ENCODE measurements at regions not wholly inside any gene's neighbourhood (a gene's known extent, or its start where the extent isn't known, plus 50 kb on each side); places are given as distances from the start of the nearest gene placed in this dataset.

- Histone ChIP-seq H3K36me3 (ENCODE audit: control insufficient read depth, insufficient read depth, low read length, severe bottlenecking) (no peaks in the 10 kb centered on the region), H3K4me1 (ENCODE audit: control insufficient read depth, insufficient read depth, low read length) (peaks cover 5% of the 10 kb centered on the region), H3K4me3 (ENCODE audit: low read length) (no peak overlapping the region), H3K27me3 (replicated peaks; ENCODE audit: control insufficient read depth, insufficient read depth, low read length) (no peaks in the 10 kb centered on the region), H3K9me3 (ENCODE audit: control insufficient read depth, low read length) (no peaks in the 10 kb centered on the region), H3K9ac (ENCODE audit: low read length) (no peak overlapping the region)
- DNase-seq (ENCODE audit: low read depth) = no peak
These were observed 1277.2 kb upstream of the FLRT2 start for GRCh38 chr14:84252706-84253105.

- Histone ChIP-seq H3K4me1 (ENCODE audit: control insufficient read depth, insufficient read depth, low read length) (peaks cover 5% of the 10 kb centered on the region), H3K4me3 (ENCODE audit: low read length) (no peak overlapping the region)
- DNase-seq (ENCODE audit: low read depth) = peak; percentile 16
These were observed 1276.6 kb upstream of the FLRT2 start for GRCh38 chr14:84253326-84253725.

GRCh38 chr14:84254290-84254689 lies 1275.7 kb upstream of the FLRT2 start:
- H3K4me3 ChIP-seq (ENCODE audit: low read length) = peak overlapping the region; percentile 8

More at GRCh38 chr14:84253326-84253725, 1276.6 kb upstream of the FLRT2 start:
- Histone ChIP-seq H3K9ac (ENCODE audit: low read length) (no peak overlapping the region), H3K36me3 (ENCODE audit: control insufficient read depth, insufficient read depth, low read length, severe bottlenecking) (no peaks in the 10 kb centered on the region), H3K9me3 (ENCODE audit: control insufficient read depth, low read length) (no peaks in the 10 kb centered on the region), H3K27me3 (replicated peaks; ENCODE audit: control insufficient read depth, insufficient read depth, low read length) (no peaks in the 10 kb centered on the region)

GRCh38 chr14:84262932-84263331 lies 1267.0 kb upstream of the FLRT2 start:
- H3K27me3 ChIP-seq (replicated peaks; ENCODE audit: control insufficient read depth, insufficient read depth, low read length) = no peaks in the 10 kb centered on the region
- no peaks in the 10 kb centered on the region for H3K4me1 ChIP-seq (ENCODE audit: control insufficient read depth, insufficient read depth, low read length)
- no peak overlapping the region for H3K9ac ChIP-seq (ENCODE audit: low read length)
- no peaks in the 10 kb centered on the region for H3K9me3 ChIP-seq (ENCODE audit: control insufficient read depth, low read length)
- H3K36me3 ChIP-seq (ENCODE audit: control insufficient read depth, insufficient read depth, low read length, severe bottlenecking) = no peaks in the 10 kb centered on the region
- DNase-seq (ENCODE audit: low read depth) = no peak
- no peak overlapping the region for H3K4me3 ChIP-seq (ENCODE audit: low read length)

More at GRCh38 chr14:84254290-84254689, 1275.7 kb upstream of the FLRT2 start:
- Histone ChIP-seq H3K9ac (ENCODE audit: low read length) (no peak overlapping the region), H3K9me3 (ENCODE audit: control insufficient read depth, low read length) (no peaks in the 10 kb centered on the region), H3K4me1 (ENCODE audit: control insufficient read depth, insufficient read depth, low read length) (peaks cover 5% of the 10 kb centered on the region), H3K36me3 (ENCODE audit: control insufficient read depth, insufficient read depth, low read length, severe bottlenecking) (no peaks in the 10 kb centered on the region), H3K27me3 (replicated peaks; ENCODE audit: control insufficient read depth, insufficient read depth, low read length) (no peaks in the 10 kb centered on the region)
- peak; percentile 48 for DNase-seq (ENCODE audit: low read depth)

- H3K9ac ChIP-seq (ENCODE audit: low read length) = no peak overlapping the region
- peaks cover 12% of the 10 kb centered on the region for H3K4me1 ChIP-seq (ENCODE audit: control insufficient read depth, insufficient read depth, low read length)
- no peaks in the 10 kb centered on the region for H3K27me3 ChIP-seq (replicated peaks; ENCODE audit: control insufficient read depth, insufficient read depth, low read length)
- peak; percentile 72 for DNase-seq (ENCODE audit: low read depth)
- no peaks in the 10 kb centered on the region for H3K36me3 ChIP-seq (ENCODE audit: control insufficient read depth, insufficient read depth, low read length, severe bottlenecking)
- no peak overlapping the region for H3K4me3 ChIP-seq (ENCODE audit: low read length)
- H3K9me3 ChIP-seq (ENCODE audit: control insufficient read depth, low read length) = no peaks in the 10 kb centered on the region
These were observed 1257.6 kb upstream of the FLRT2 start for GRCh38 chr14:84272290-84272721.

GRCh38 chr14:84273181-84273580 lies 1256.8 kb upstream of the FLRT2 start:
- H3K9ac ChIP-seq (ENCODE audit: low read length) = no peak overlapping the region
- H3K4me3 ChIP-seq (ENCODE audit: low read length) = no peak overlapping the region
- DNase-seq (ENCODE audit: low read depth) = no peak
- H3K4me1 ChIP-seq (ENCODE audit: control insufficient read depth, insufficient read depth, low read length) = peaks cover 12% of the 10 kb centered on the region
- no peaks in the 10 kb centered on the region for H3K27me3 ChIP-seq (replicated peaks; ENCODE audit: control insufficient read depth, insufficient read depth, low read length)
- H3K36me3 ChIP-seq (ENCODE audit: control insufficient read depth, insufficient read depth, low read length, severe bottlenecking) = no peaks in the 10 kb centered on the region
- no peaks in the 10 kb centered on the region for H3K9me3 ChIP-seq (ENCODE audit: control insufficient read depth, low read length)

- Histone ChIP-seq H3K4me1 (ENCODE audit: control insufficient read depth, insufficient read depth, low read length) (no peaks in the 10 kb centered on the region), H3K27me3 (replicated peaks; ENCODE audit: control insufficient read depth, insufficient read depth, low read length) (no peaks in the 10 kb centered on the region), H3K36me3 (ENCODE audit: control insufficient read depth, insufficient read depth, low read length, severe bottlenecking) (no peaks in the 10 kb centered on the region), H3K4me3 (ENCODE audit: low read length) (no peak overlapping the region), H3K9ac (ENCODE audit: low read length) (no peak overlapping the region), H3K9me3 (ENCODE audit: control insufficient read depth, low read length) (no peaks in the 10 kb centered on the region)
- DNase-seq (ENCODE audit: low read depth) = no peak
These were observed 1247.3 kb upstream of the FLRT2 start for GRCh38 chr14:84282618-84283017.

GRCh38 chr14:84288781-84289180 lies 1241.2 kb upstream of the FLRT2 start:
- DNase-seq (ENCODE audit: low read depth) = no peak
- Histone ChIP-seq H3K9ac (ENCODE audit: low read length) (no peak overlapping the region), H3K36me3 (ENCODE audit: control insufficient read depth, insufficient read depth, low read length, severe bottlenecking) (no peaks in the 10 kb centered on the region), H3K4me1 (ENCODE audit: control insufficient read depth, insufficient read depth, low read length) (peaks cover 4% of the 10 kb centered on the region), H3K4me3 (ENCODE audit: low read length) (no peak overlapping the region), H3K27me3 (replicated peaks; ENCODE audit: control insufficient read depth, insufficient read depth, low read length) (no peaks in the 10 kb centered on the region), H3K9me3 (ENCODE audit: control insufficient read depth, low read length) (no peaks in the 10 kb centered on the region)

- Histone ChIP-seq H3K27me3 (replicated peaks; ENCODE audit: control insufficient read depth, insufficient read depth, low read length) (no peaks in the 10 kb centered on the region), H3K36me3 (ENCODE audit: control insufficient read depth, insufficient read depth, low read length, severe bottlenecking) (no peaks in the 10 kb centered on the region), H3K4me3 (ENCODE audit: low read length) (no peak overlapping the region), H3K9me3 (ENCODE audit: control insufficient read depth, low read length) (peaks cover 4% of the 10 kb centered on the region), H3K4me1 (ENCODE audit: control insufficient read depth, insufficient read depth, low read length) (peaks cover 4% of the 10 kb centered on the region), H3K9ac (ENCODE audit: low read length) (no peak overlapping the region)
- DNase-seq (ENCODE audit: low read depth) = no peak
These were observed 1231.2 kb upstream of the FLRT2 start for GRCh38 chr14:84298663-84299195.

GRCh38 chr14:84303140-84303539 lies 1226.8 kb upstream of the FLRT2 start:
- Histone ChIP-seq H3K4me3 (ENCODE audit: low read length) (no peak overlapping the region), H3K9me3 (ENCODE audit: control insufficient read depth, low read length) (peaks cover 30% of the 10 kb centered on the region)
- no peak for DNase-seq (ENCODE audit: low read depth)

GRCh38 chr14:84312551-84312950 lies 1217.4 kb upstream of the FLRT2 start:
- DNase-seq (ENCODE audit: low read depth) = no peak
- Histone ChIP-seq H3K9ac (ENCODE audit: low read length) (no peak overlapping the region), H3K27me3 (replicated peaks; ENCODE audit: control insufficient read depth, insufficient read depth, low read length) (no peaks in the 10 kb centered on the region), H3K4me1 (ENCODE audit: control insufficient read depth, insufficient read depth, low read length) (no peaks in the 10 kb centered on the region), H3K4me3 (ENCODE audit: low read length) (no peak overlapping the region), H3K9me3 (ENCODE audit: control insufficient read depth, low read length) (no peaks in the 10 kb centered on the region), H3K36me3 (ENCODE audit: control insufficient read depth, insufficient read depth, low read length, severe bottlenecking) (no peaks in the 10 kb centered on the region)

More at GRCh38 chr14:84303140-84303539, 1226.8 kb upstream of the FLRT2 start:
- Histone ChIP-seq H3K9ac (ENCODE audit: low read length) (no peak overlapping the region), H3K36me3 (ENCODE audit: control insufficient read depth, insufficient read depth, low read length, severe bottlenecking) (no peaks in the 10 kb centered on the region), H3K4me1 (ENCODE audit: control insufficient read depth, insufficient read depth, low read length) (no peaks in the 10 kb centered on the region), H3K27me3 (replicated peaks; ENCODE audit: control insufficient read depth, insufficient read depth, low read length) (no peaks in the 10 kb centered on the region)

- no peaks in the 10 kb centered on the region for H3K9me3 ChIP-seq (ENCODE audit: control insufficient read depth, low read length)
- no peaks in the 10 kb centered on the region for H3K27me3 ChIP-seq (replicated peaks; ENCODE audit: control insufficient read depth, insufficient read depth, low read length)
- no peak for DNase-seq (ENCODE audit: low read depth)
- no peaks in the 10 kb centered on the region for H3K4me1 ChIP-seq (ENCODE audit: control insufficient read depth, insufficient read depth, low read length)
- no peak overlapping the region for H3K9ac ChIP-seq (ENCODE audit: low read length)
- no peak overlapping the region for H3K4me3 ChIP-seq (ENCODE audit: low read length)
- no peaks in the 10 kb centered on the region for H3K36me3 ChIP-seq (ENCODE audit: control insufficient read depth, insufficient read depth, low read length, severe bottlenecking)
These were observed 1206.5 kb upstream of the FLRT2 start for GRCh38 chr14:84323450-84323849.

Measured in adipocyte (in vitro differentiated cells).